Vagina (tissue), 2 donors: ENCODE measurements at regions not wholly inside any gene's neighbourhood (a gene's known extent, or its start where the extent isn't known, plus 50 kb on each side); places are given as distances from the start of the nearest gene placed in this dataset.

Experiments
- CTCF ChIP-seq, 3 experiments: fragments of 450-650 bp in 2 of 3; fragments of 200-600 bp in 1 of 3; sonication (generic) in 1 of 3; IDR thresholded peaks; one replicate each; pipeline ENCODE4 v1.5.1; 2017 to 2019; ENCODE audit warnings: antibody characterized with exemption in 3 of 3, mild to moderate bottlenecking in 2 of 3, moderate library complexity in 2 of 3
- POLR2A ChIP-seq, 2 donors: fragments of 450-650 bp; IDR thresholded peaks; one replicate each; pipeline ENCODE4 v1.6.1; 2017; ENCODE audit warnings: antibody characterized with exemption in 2 of 2, mild to moderate bottlenecking in 2 of 2, moderate library complexity in 2 of 2
- POLR2AphosphoS5 ChIP-seq, 2 donors: sonication (generic); formaldehyde crosslinking; IDR thresholded peaks; one replicate each; pipeline ENCODE4 v1.9.0; 2017; ENCODE audit warnings: antibody characterized with exemption in 2 of 2, mild to moderate bottlenecking in 2 of 2, low read depth in 1 of 2; ENCODE audit not compliant: insufficient read depth in 1 of 2

GRCh38 chr4:169859366-169860216 is 101.8 kb upstream of the HPF1 start:
- TF ChIP-seq CTCF (IDR thresholded peaks at IDR 0.05) = no peak
- TF ChIP-seq POLR2A (IDR thresholded peaks at IDR 0.05) = no peak
- no peak for TF ChIP-seq POLR2AphosphoS5 (IDR thresholded peaks at IDR 0.05; ENCODE audit: insufficient read depth in 1 of 2, low read depth in 1 of 2)
